Liver (tissue), 8 donors: ENCODE measurements at regions not wholly inside any gene's neighbourhood (a gene's known extent, or its start where the extent isn't known, plus 50 kb on each side); places are given as distances from the start of the nearest gene placed in this dataset.

Experiments
- DNase-seq: peaks from one replicate; pipeline ENCODE4 v3.0.0-alpha.2; 2017; ENCODE audit warnings: low spot score
- H3K27ac ChIP-seq, 2 donors: one replicate each; pipeline ENCODE4 v1.7.0; 2013; ENCODE audit warnings: inconsistent platforms in 2 of 2, low read length in 2 of 2, control low read depth in 1 of 2, low read depth in 1 of 2, mild to moderate bottlenecking in 1 of 2
- H3K27me3 ChIP-seq, 4 donors: one replicate each; pipeline versions ENCODE4 v1.6.1 to v1.7.0; 2013; ENCODE audit warnings: low read length in 3 of 4, inconsistent platforms in 1 of 4, mild to moderate bottlenecking in 1 of 4, moderate library complexity in 1 of 4; ENCODE audit not compliant: control insufficient read depth in 4 of 4, insufficient read depth in 4 of 4
- H3K36me3 ChIP-seq, 4 donors: one replicate each; pipeline versions ENCODE4 v1.6.1 to v1.7.0; 2013; ENCODE audit warnings: low read length in 3 of 4, mild to moderate bottlenecking in 3 of 4, low read depth in 1 of 4, moderate library complexity in 1 of 4; ENCODE audit not compliant: control insufficient read depth in 4 of 4, insufficient read depth in 3 of 4
- H3K4me1 ChIP-seq, 4 donors: one replicate each; pipeline versions ENCODE4 v1.6.1 to v1.7.0; 2013; ENCODE audit warnings: low read length in 3 of 4, mild to moderate bottlenecking in 3 of 4, moderate library complexity in 1 of 4; ENCODE audit not compliant: control insufficient read depth in 4 of 4, insufficient read depth in 4 of 4
- H3K4me3 ChIP-seq, 3 donors: one replicate each; pipeline versions ENCODE4 v1.6.1 to v1.7.0; 2013; ENCODE audit warnings: low read length in 3 of 3, control low read depth in 1 of 3, low read depth in 1 of 3, mild to moderate bottlenecking in 1 of 3
- H3K9ac ChIP-seq, 2 donors: one replicate each; pipeline ENCODE4 v1.7.0; 2013; ENCODE audit warnings: low read length in 2 of 2, mild to moderate bottlenecking in 2 of 2, moderate library complexity in 2 of 2, control low read depth in 1 of 2, low read depth in 1 of 2
- H3K9me3 ChIP-seq, 4 donors: one replicate each; pipeline versions ENCODE4 v1.6.1 to v1.7.0; 2013; ENCODE audit warnings: low read length in 3 of 4; ENCODE audit not compliant: control insufficient read depth in 4 of 4
- ATF3 ChIP-seq: IDR thresholded peaks from 2 replicates; pipeline ENCODE4 v1.6.1; 2016; ENCODE audit warnings: antibody characterized with exemption
- CTCF ChIP-seq: fragments of 150-350 bp; IDR thresholded peaks from 2 replicates; pipeline ENCODE4 v1.5.1; 2017; ENCODE audit warnings: improper control_type of control experiment, low read depth, low read length; ENCODE audit not compliant: missing input control
- FOXA1 ChIP-seq: IDR thresholded peaks from 2 replicates; pipeline ENCODE4 v1.6.1; 2016; ENCODE audit warnings: antibody characterized with exemption
- FOXA2 ChIP-seq: IDR thresholded peaks from 2 replicates; pipeline ENCODE4 v1.6.1; 2016; ENCODE audit warnings: antibody characterized with exemption
- GABPA ChIP-seq, 2 donors: IDR thresholded peaks in 1 of 2; conservative IDR thresholded peaks in 1 of 2; 2 replicates each; pipeline ENCODE4 v1.6.1; 2016; ENCODE audit warnings: antibody characterized with exemption in 2 of 2, mild to moderate bottlenecking in 1 of 2, moderate library complexity in 1 of 2
- HNF4A ChIP-seq, 2 donors: conservative IDR thresholded peaks; 2 replicates each; pipeline ENCODE4 v1.6.1; 2016; ENCODE audit warnings: antibody characterized with exemption in 2 of 2, mild to moderate bottlenecking in 2 of 2
- HNF4G ChIP-seq: IDR thresholded peaks from 2 replicates; pipeline ENCODE4 v1.6.1; 2016; ENCODE audit warnings: antibody characterized with exemption
- NR2F2 ChIP-seq: IDR thresholded peaks from 2 replicates; pipeline ENCODE4 v1.6.1; 2016; ENCODE audit warnings: antibody characterized with exemption
- RAD21 ChIP-seq, 2 donors: IDR thresholded peaks; 2 replicates each; pipeline ENCODE4 v1.6.1; 2016; ENCODE audit warnings: antibody characterized with exemption in 2 of 2, mild to moderate bottlenecking in 2 of 2
- TAF1 ChIP-seq: conservative IDR thresholded peaks from 2 replicates; pipeline ENCODE4 v1.6.1; 2016; ENCODE audit warnings: antibody characterized with exemption, mild to moderate bottlenecking
- YY1 ChIP-seq: IDR thresholded peaks from 2 replicates; pipeline ENCODE4 v1.6.1; 2016; ENCODE audit warnings: antibody characterized with exemption, mild to moderate bottlenecking
- WGBS: extraction: QIAGEN DNeasy Blood & Tissue Kit; methylation state at CpG from one replicate; pipeline ENCODE4 v1.1.7; 2013; 5-methylcytosine and 5-hydroxymethylcytosine counted together
- TF ChIP-seq, protein P1 (sequence below): IDR thresholded peaks from 2 replicates; pipeline ENCODE4 v1.6.1; 2016; ENCODE audit warnings: antibody characterized with exemption
- donor health status: healthy.
- donor health status: healthy.
- donor health status: healthy.
- donor health status: healthy.
- donor health status: healthy.

GRCh38 chr5:141765896-141766551 is 84.0 kb upstream of the ARAP3 start:
- 66% methylated on average over 2 of the region's 2 CpGs for WGBS
- H3K9ac ChIP-seq, result no peak overlapping the region
- H3K27ac ChIP-seq, result no peak overlapping the region
- DNase-seq, result no peak
- H3K9me3 ChIP-seq, result no peaks in the 10 kb centered on the region
- no peaks in the 10 kb centered on the region for H3K4me1 ChIP-seq
- H3K36me3 ChIP-seq, result no peaks in the 10 kb centered on the region
- no peaks in the 10 kb centered on the region for H3K27me3 ChIP-seq
- H3K4me3 ChIP-seq, result no peak overlapping the region
- no peak for TF ChIP-seq ATF3
- no peak for TF ChIP-seq TAF1
- TF ChIP-seq HNF4G, result no peak
- no peak for TF ChIP-seq FOXA1
- TF ChIP-seq, protein P1, sequence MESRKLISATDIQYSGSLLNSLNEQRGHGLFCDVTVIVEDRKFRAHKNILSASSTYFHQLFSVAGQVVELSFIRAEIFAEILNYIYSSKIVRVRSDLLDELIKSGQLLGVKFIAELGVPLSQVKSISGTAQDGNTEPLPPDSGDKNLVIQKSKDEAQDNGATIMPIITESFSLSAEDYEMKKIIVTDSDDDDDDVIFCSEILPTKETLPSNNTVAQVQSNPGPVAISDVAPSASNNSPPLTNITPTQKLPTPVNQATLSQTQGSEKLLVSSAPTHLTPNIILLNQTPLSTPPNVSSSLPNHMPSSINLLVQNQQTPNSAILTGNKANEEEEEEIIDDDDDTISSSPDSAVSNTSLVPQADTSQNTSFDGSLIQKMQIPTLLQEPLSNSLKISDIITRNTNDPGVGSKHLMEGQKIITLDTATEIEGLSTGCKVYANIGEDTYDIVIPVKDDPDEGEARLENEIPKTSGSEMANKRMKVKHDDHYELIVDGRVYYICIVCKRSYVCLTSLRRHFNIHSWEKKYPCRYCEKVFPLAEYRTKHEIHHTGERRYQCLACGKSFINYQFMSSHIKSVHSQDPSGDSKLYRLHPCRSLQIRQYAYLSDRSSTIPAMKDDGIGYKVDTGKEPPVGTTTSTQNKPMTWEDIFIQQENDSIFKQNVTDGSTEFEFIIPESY, result no peak

- TF ChIP-seq HNF4G (no peak), HNF4A (conservative IDR thresholded peaks at IDR 0.05) (no peak), CTCF (no peak), FOXA2 (no peak)
- DNase-seq, result no peak
- no peaks in the 10 kb centered on the region for H3K9me3 ChIP-seq
- no peak overlapping the region for H3K9ac ChIP-seq
- WGBS, result 87% methylated on average over 5 of the region's 5 CpGs
- H3K27me3 ChIP-seq, result no peaks in the 10 kb centered on the region
- H3K27ac ChIP-seq, result no peak overlapping the region
- H3K4me1 ChIP-seq, result no peaks in the 10 kb centered on the region
- H3K36me3 ChIP-seq, result no peaks in the 10 kb centered on the region
- H3K4me3 ChIP-seq, result no peak overlapping the region
Observed at GRCh38 chr5:141763541-141763940, 81.5 kb upstream of the ARAP3 start.

- 74% methylated on average over 8 of the region's 8 CpGs for WGBS
- Histone ChIP-seq H3K27me3 (no peaks in the 10 kb centered on the region), H3K4me3 (no peak overlapping the region), H3K27ac (no peak overlapping the region), H3K9ac (no peak overlapping the region), H3K36me3 (no peaks in the 10 kb centered on the region), H3K9me3 (no peaks in the 10 kb centered on the region), H3K4me1 (no peaks in the 10 kb centered on the region)
- no peak for DNase-seq
- TF ChIP-seq RAD21 (IDR thresholded peaks at IDR 0.05) (no peak), ATF3 (no peak), GABPA (IDR thresholded peaks at IDR 0.05 in 1 of 2, conservative IDR thresholded peaks at IDR 0.05 in 1 of 2) (no peak), FOXA1 (no peak), YY1 (no peak), CTCF (no peak), NR2F2 (no peak)
Observed at GRCh38 chr5:141762790-141763368, 80.8 kb upstream of the ARAP3 start.
